ENCODE measurements at regions not wholly inside any gene's neighbourhood (a gene's known extent, or its start where the extent isn't known, plus 50 kb on each side); places are given as distances from the start of the nearest gene placed in this dataset.
A peak's percentile ranks its signal among the peaks of the same experiment; 100 is the strongest.

GRCh38 chr10:111348076-111348475, 271.2 kb downstream of the ADRA2A start:
- TF ChIP-seq SPI1 (IDR thresholded peaks at IDR 0.05; ENCODE audit: low read depth, low read length) = no peak
- TF ChIP-seq TAF1 (IDR thresholded peaks at IDR 0.05; ENCODE audit: low read depth, low read length) = no peak
- TF ChIP-seq PAX5 (IDR thresholded peaks at IDR 0.05; ENCODE audit: insufficient read depth, low read length, severe bottlenecking) = no peak
- TF ChIP-seq POLR2AphosphoS5 (IDR thresholded peaks at IDR 0.05; ENCODE audit: low read depth, low read length) = no peak
- TF ChIP-seq POU2F2 (IDR thresholded peaks at IDR 0.05; ENCODE audit: low read depth, low read length) = no peak
- TF ChIP-seq POLR2A (IDR thresholded peaks at IDR 0.05; ENCODE audit: low read depth, low read length) = no peak
- DNase-seq (ENCODE audit: insufficient read length, low spot score) (no peak), FAIRE-seq (no peak)

GRCh38 chr10:111354859-111355258, 278.0 kb downstream of the ADRA2A start:
- TF ChIP-seq TAF1 (IDR thresholded peaks at IDR 0.05; ENCODE audit: low read depth, low read length) = no peak
- TF ChIP-seq PAX5 (IDR thresholded peaks at IDR 0.05; ENCODE audit: insufficient read depth, low read length, severe bottlenecking) = no peak
- TF ChIP-seq SPI1 (IDR thresholded peaks at IDR 0.05; ENCODE audit: low read depth, low read length) = no peak
- no peak for TF ChIP-seq POLR2A (IDR thresholded peaks at IDR 0.05; ENCODE audit: low read depth, low read length)
- TF ChIP-seq POLR2AphosphoS5 (IDR thresholded peaks at IDR 0.05; ENCODE audit: low read depth, low read length) = no peak
- no peak for TF ChIP-seq POU2F2 (IDR thresholded peaks at IDR 0.05; ENCODE audit: low read depth, low read length)
- DNase-seq (ENCODE audit: insufficient read length, low spot score) (no peak), FAIRE-seq (no peak)

- no peak for FAIRE-seq
- DNase-seq (ENCODE audit: insufficient read length, low spot score) = no peak
- TF ChIP-seq PAX5 (IDR thresholded peaks at IDR 0.05; ENCODE audit: insufficient read depth, low read length, severe bottlenecking) (no peak), SPI1 (IDR thresholded peaks at IDR 0.05; ENCODE audit: low read depth, low read length) (peak; percentile 71)
These were observed 279.7 kb downstream of the ADRA2A start for GRCh38 chr10:111356571-111356970.

GRCh38 chr10:111357859-111358258, 281.0 kb downstream of the ADRA2A start:
- DNase-seq (ENCODE audit: insufficient read length, low spot score) (no peak), FAIRE-seq (no peak)
- TF ChIP-seq SPI1 (IDR thresholded peaks at IDR 0.05; ENCODE audit: low read depth, low read length) (no peak), PAX5 (IDR thresholded peaks at IDR 0.05; ENCODE audit: insufficient read depth, low read length, severe bottlenecking) (no peak), TAF1 (IDR thresholded peaks at IDR 0.05; ENCODE audit: low read depth, low read length) (no peak), POLR2A (IDR thresholded peaks at IDR 0.05; ENCODE audit: low read depth, low read length) (no peak), POLR2AphosphoS5 (IDR thresholded peaks at IDR 0.05; ENCODE audit: low read depth, low read length) (no peak), POU2F2 (IDR thresholded peaks at IDR 0.05; ENCODE audit: low read depth, low read length) (no peak)

- no peak for TF ChIP-seq TAF1 (IDR thresholded peaks at IDR 0.05; ENCODE audit: low read depth, low read length)
- peak; percentile 2; the same call in 1 of the 2 replicates for TF ChIP-seq SPI1 (IDR thresholded peaks at IDR 0.05; ENCODE audit: low read depth, low read length)
- no peak for TF ChIP-seq POLR2A (IDR thresholded peaks at IDR 0.05; ENCODE audit: low read depth, low read length)
- no peak for TF ChIP-seq PAX5 (IDR thresholded peaks at IDR 0.05; ENCODE audit: insufficient read depth, low read length, severe bottlenecking)
- TF ChIP-seq POU2F2 (IDR thresholded peaks at IDR 0.05; ENCODE audit: low read depth, low read length) = no peak
- TF ChIP-seq POLR2AphosphoS5 (IDR thresholded peaks at IDR 0.05; ENCODE audit: low read depth, low read length) = no peak
- DNase-seq (ENCODE audit: insufficient read length, low spot score) (no peak), FAIRE-seq (peak; percentile 54)
These were observed 283.6 kb downstream of the ADRA2A start for GRCh38 chr10:111360260-111360925.

- FAIRE-seq (no peak), DNase-seq (ENCODE audit: insufficient read length, low spot score) (no peak)
- no peak for TF ChIP-seq POLR2A (IDR thresholded peaks at IDR 0.05; ENCODE audit: low read depth, low read length)
- no peak for TF ChIP-seq PAX5 (IDR thresholded peaks at IDR 0.05; ENCODE audit: insufficient read depth, low read length, severe bottlenecking)
- no peak for TF ChIP-seq TAF1 (IDR thresholded peaks at IDR 0.05; ENCODE audit: low read depth, low read length)
- no peak for TF ChIP-seq POLR2AphosphoS5 (IDR thresholded peaks at IDR 0.05; ENCODE audit: low read depth, low read length)
- TF ChIP-seq POU2F2 (IDR thresholded peaks at IDR 0.05; ENCODE audit: low read depth, low read length) = no peak
- TF ChIP-seq SPI1 (IDR thresholded peaks at IDR 0.05; ENCODE audit: low read depth, low read length) = no peak
These were observed 290.7 kb downstream of the ADRA2A start for GRCh38 chr10:111367531-111367930.

GRCh38 chr10:111370101-111370500, 293.3 kb downstream of the ADRA2A start:
- no peak for FAIRE-seq
- DNase-seq (ENCODE audit: insufficient read length, low spot score) = no peak
- TF ChIP-seq SPI1 (IDR thresholded peaks at IDR 0.05; ENCODE audit: low read depth, low read length) = no peak
- TF ChIP-seq PAX5 (IDR thresholded peaks at IDR 0.05; ENCODE audit: insufficient read depth, low read length, severe bottlenecking) = no peak
- no peak for TF ChIP-seq POLR2AphosphoS5 (IDR thresholded peaks at IDR 0.05; ENCODE audit: low read depth, low read length)
- TF ChIP-seq POLR2A (IDR thresholded peaks at IDR 0.05; ENCODE audit: low read depth, low read length) = no peak
- TF ChIP-seq TAF1 (IDR thresholded peaks at IDR 0.05; ENCODE audit: low read depth, low read length) = no peak
- TF ChIP-seq POU2F2 (IDR thresholded peaks at IDR 0.05; ENCODE audit: low read depth, low read length) = no peak

GRCh38 chr10:111373696-111374095, 296.9 kb downstream of the ADRA2A start:
- DNase-seq (ENCODE audit: insufficient read length, low spot score) (no peak), FAIRE-seq (no peak)
- no peak for TF ChIP-seq POLR2AphosphoS5 (IDR thresholded peaks at IDR 0.05; ENCODE audit: low read depth, low read length)

GRCh38 chr10:111379534-111380187, 302.8 kb downstream of the ADRA2A start:
- TF ChIP-seq POU2F2 (IDR thresholded peaks at IDR 0.05; ENCODE audit: low read depth, low read length) (no peak), SPI1 (IDR thresholded peaks at IDR 0.05; ENCODE audit: low read depth, low read length) (no peak), POLR2AphosphoS5 (IDR thresholded peaks at IDR 0.05; ENCODE audit: low read depth, low read length) (no peak), PAX5 (IDR thresholded peaks at IDR 0.05; ENCODE audit: insufficient read depth, low read length, severe bottlenecking) (no peak), TAF1 (IDR thresholded peaks at IDR 0.05; ENCODE audit: low read depth, low read length) (no peak), POLR2A (IDR thresholded peaks at IDR 0.05; ENCODE audit: low read depth, low read length) (no peak)
- no peak for FAIRE-seq
- no peak for DNase-seq (ENCODE audit: insufficient read length, low spot score)

- DNase-seq (ENCODE audit: insufficient read length, low spot score) (no peak), FAIRE-seq (no peak)
- TF ChIP-seq PAX5 (IDR thresholded peaks at IDR 0.05; ENCODE audit: insufficient read depth, low read length, severe bottlenecking) (no peak), POLR2AphosphoS5 (IDR thresholded peaks at IDR 0.05; ENCODE audit: low read depth, low read length) (no peak), SPI1 (IDR thresholded peaks at IDR 0.05; ENCODE audit: low read depth, low read length) (no peak), POU2F2 (IDR thresholded peaks at IDR 0.05; ENCODE audit: low read depth, low read length) (no peak), TAF1 (IDR thresholded peaks at IDR 0.05; ENCODE audit: low read depth, low read length) (no peak), POLR2A (IDR thresholded peaks at IDR 0.05; ENCODE audit: low read depth, low read length) (no peak)
These were observed 307.7 kb downstream of the ADRA2A start for GRCh38 chr10:111384556-111384955.

Data from GM12891 (cell line).